Activated naive CD8-positive, alpha-beta T cell treated with anti-CD3 and anti-CD28 coated beads, Interleukin-2, amount 50 U/mL, for 24 hours (primary cell): ENCODE measurements at regions not wholly inside any gene's neighbourhood (a gene's known extent, or its start where the extent isn't known, plus 50 kb on each side); places are given as distances from the start of the nearest gene placed in this dataset.

Experiments used
- ATAC-seq: fragments of 150-1000 bp; cut with Tn5 transposase; one replicate; pipeline ENCODE4 v1.10.0; 2021
- DNase-seq: peaks from one replicate; pipeline ENCODE4 v3.0.0; 2021
- H3K27ac Mint-ChIP-seq: one replicate; pipeline ENCODE4 v1.8.0; 2021; ENCODE audit warnings: mild to moderate bottlenecking, mixed read lengths
- H3K27me3 Mint-ChIP-seq: one replicate; pipeline ENCODE4 v1.8.0; 2021; ENCODE audit warnings: mixed read lengths
- H3K36me3 Mint-ChIP-seq: one replicate; pipeline ENCODE4 v1.8.0; 2021; ENCODE audit warnings: low read depth, mixed read lengths
- H3K4me1 Mint-ChIP-seq: one replicate; pipeline ENCODE4 v1.8.0; 2021; ENCODE audit warnings: mixed read lengths
- H3K4me3 Mint-ChIP-seq: one replicate; pipeline ENCODE4 v1.8.0; 2021; ENCODE audit warnings: mild to moderate bottlenecking, moderate library complexity, mixed read lengths
- H3K9me3 Mint-ChIP-seq: one replicate; pipeline ENCODE4 v1.8.0; 2021; ENCODE audit warnings: mixed read lengths

DNA sequence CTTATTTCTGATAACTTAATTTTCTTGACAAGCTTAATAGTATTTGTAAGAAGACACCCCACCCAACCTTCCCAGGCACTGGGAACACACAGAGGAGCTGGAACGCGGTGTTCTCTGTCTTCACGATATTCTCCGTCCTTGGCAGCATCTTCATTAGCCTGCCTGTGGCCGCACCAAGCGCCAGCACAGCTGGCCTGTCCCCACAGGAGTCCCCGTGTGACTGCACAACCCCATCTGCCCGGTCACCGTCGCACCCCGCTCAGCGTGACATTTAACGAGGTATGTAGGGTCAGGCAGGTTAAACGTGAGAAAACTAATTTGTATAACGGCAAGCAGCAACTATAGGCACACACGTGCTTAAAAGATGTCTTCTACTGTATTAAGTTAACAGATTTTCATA, 293.3 kb downstream of the BRD1 start:
- ATAC-seq (no peak), DNase-seq (no peak)
- no peak overlapping the region for H3K4me3 Mint-ChIP-seq
- no peaks in the 10 kb centered on the region for H3K4me1 Mint-ChIP-seq
- no peaks in the 10 kb centered on the region for H3K9me3 Mint-ChIP-seq
- H3K27ac Mint-ChIP-seq: no peak overlapping the region
- no peaks in the 10 kb centered on the region for H3K36me3 Mint-ChIP-seq
- H3K27me3 Mint-ChIP-seq: no peaks in the 10 kb centered on the region

DNA sequence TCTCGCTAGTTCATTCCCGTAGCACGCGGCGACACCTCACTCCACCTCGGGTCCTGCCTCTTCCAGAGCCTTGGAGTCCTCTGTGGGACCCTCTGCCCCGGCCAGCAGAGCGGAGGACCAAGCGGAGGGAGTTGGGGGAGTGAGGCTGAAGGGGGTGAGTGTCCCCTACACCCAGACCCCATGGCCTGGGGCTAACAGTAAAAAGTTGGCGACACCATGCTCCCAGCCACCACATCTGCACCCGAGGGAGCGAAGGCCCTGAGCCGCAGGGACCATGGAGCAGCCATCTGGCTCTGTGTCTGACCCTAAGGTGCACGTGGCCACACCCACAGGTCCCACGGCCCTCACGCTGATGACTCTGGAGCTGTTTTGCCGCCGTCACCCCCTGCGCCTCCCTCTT, 293.8 kb downstream of the BRD1 start:
- H3K9me3 Mint-ChIP-seq: no peaks in the 10 kb centered on the region
- H3K27me3 Mint-ChIP-seq: no peaks in the 10 kb centered on the region
- H3K36me3 Mint-ChIP-seq: no peaks in the 10 kb centered on the region
- ATAC-seq: no peak
- DNase-seq: no peak
- H3K4me3 Mint-ChIP-seq: no peak overlapping the region
- no peak overlapping the region for H3K27ac Mint-ChIP-seq
- H3K4me1 Mint-ChIP-seq: no peaks in the 10 kb centered on the region

DNA sequence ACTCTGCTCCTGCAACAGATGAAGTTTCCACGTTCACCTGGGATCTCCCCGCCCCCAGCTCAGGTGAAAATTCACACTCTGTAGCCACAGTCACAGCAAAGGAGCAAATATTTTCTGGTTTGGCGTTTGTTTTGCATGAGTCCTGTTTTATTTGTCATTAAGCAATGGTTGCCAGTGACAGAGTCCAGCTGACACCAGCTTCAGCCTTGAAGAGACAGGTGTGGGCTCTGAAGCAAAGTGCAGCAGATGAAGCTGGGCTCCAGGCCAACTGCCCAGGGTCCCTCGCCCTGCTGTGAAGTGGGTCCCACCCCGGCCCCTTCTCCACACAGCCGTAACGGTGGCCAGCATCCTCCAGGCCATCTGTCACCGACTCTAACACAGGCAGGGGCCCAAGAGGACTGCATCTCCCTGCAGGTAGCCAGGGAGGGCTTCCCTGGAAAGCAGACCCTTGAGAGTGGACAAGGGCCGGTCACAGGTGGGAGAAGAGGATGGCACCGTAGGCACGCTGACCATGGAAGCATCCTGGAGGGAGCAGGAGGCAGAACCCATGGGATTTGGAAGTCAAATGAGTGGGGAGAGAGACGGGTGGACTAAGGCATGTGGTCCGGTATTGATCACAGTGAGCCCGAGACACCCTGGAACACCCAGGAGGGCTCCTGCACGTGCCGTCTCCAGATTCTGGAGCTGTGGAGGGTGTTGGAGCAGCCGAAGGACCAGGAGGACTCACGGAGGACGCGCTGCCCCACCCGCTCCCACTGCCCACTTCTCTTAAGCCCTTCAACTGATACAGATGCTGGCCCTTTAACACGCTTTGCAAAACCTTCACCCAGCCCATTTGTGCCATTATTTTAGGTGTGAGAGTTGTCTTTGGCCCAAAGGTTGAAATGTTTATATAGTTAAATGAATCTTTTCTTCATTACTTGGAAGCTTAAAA, 294.5 kb downstream of the BRD1 start:
- Mint-ChIP-seq H3K27ac (no peak overlapping the region), H3K36me3 (no peaks in the 10 kb centered on the region)
- no peak for DNase-seq

DNA sequence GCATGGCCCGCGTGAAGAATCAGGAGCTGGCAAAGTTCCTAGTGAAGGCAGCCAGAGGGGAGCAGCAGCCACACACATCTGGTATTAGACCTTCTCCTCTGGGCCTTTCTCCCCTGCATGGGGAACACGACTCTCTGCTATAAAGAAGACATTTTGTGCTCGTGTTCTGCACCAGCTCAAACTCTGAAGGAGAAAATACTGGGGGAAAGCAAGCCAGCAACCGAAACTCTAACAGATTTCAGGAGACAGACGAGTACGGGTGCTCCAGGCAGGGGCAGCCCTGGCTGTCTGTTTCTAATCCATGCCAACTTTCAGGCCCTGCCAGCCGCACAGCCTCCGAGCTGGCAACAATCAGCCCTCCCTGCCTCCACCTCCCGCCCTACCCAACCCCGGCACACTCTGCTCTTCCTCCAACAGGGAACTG, 296.3 kb downstream of the BRD1 start:
- no peak overlapping the region for H3K4me3 Mint-ChIP-seq
- H3K27ac Mint-ChIP-seq: no peak overlapping the region
- no peaks in the 10 kb centered on the region for H3K4me1 Mint-ChIP-seq
- ATAC-seq (no peak), DNase-seq (no peak)
- H3K27me3 Mint-ChIP-seq: no peaks in the 10 kb centered on the region
- no peaks in the 10 kb centered on the region for H3K9me3 Mint-ChIP-seq
- no peaks in the 10 kb centered on the region for H3K36me3 Mint-ChIP-seq

More for the DNA sequence above, 294.5 kb downstream of the BRD1 start:
- ATAC-seq: no peak
- H3K4me3 Mint-ChIP-seq: no peak overlapping the region
- no peaks in the 10 kb centered on the region for H3K4me1 Mint-ChIP-seq
- H3K27me3 Mint-ChIP-seq: no peaks in the 10 kb centered on the region
- no peaks in the 10 kb centered on the region for H3K9me3 Mint-ChIP-seq

DNA sequence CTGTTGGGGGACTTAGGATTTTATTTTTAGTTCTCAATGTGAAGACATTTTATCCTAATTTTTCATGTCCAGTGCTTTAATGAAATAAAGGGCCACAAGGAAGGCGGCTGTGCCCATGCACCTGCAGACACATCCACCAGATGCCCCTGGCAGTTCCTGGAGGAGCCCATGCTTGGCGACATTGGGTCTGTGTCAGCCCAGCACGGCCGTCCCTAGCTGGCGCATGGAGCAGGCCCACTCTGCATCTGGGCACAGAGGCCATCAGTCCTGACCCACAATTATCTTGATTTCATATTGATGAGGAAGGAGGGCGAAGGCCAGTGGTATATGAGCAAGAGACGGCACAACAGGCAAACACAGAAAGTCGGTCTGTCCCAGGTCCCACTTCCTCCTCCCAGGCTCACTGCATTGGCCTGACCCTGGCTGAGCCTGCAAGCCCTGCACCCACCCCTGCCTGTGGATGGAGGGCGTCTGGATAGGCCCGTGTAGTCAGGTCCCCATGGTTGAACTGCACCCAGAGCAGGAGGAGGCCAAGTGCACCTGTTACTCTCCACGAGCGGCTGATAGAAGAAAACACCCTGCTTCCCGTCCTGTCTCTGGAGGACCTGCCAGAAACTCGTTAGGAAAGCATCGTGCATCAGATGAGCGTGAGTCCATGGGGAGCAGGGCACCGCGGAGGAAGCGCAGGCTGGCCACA, 296.9 kb downstream of the BRD1 start:
- Mint-ChIP-seq H3K9me3 (no peaks in the 10 kb centered on the region), H3K27me3 (no peaks in the 10 kb centered on the region), H3K36me3 (no peaks in the 10 kb centered on the region), H3K4me1 (no peaks in the 10 kb centered on the region), H3K27ac (no peak overlapping the region), H3K4me3 (no peak overlapping the region)
- ATAC-seq (no peak), DNase-seq (no peak)

DNA sequence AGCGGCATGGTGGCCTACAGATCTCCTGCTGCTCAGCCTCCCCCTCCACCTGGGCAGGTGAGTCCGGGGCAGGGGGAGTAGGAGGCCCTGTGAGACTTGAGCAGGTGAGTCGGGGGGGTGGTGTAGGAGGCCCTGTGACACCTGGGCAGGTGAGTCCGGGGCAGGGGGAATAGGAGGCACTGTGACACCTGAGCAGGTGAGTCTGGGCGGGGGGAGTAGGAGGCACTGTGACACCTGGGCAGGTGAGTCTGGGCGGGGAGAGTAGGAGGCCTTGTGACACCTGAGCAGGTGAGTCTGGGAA, 299.3 kb downstream of the BRD1 start:
- no peak for DNase-seq
- no peaks in the 10 kb centered on the region for H3K36me3 Mint-ChIP-seq
- H3K4me1 Mint-ChIP-seq: no peaks in the 10 kb centered on the region
- H3K4me3 Mint-ChIP-seq: no peak overlapping the region
- no peak for ATAC-seq
- H3K27me3 Mint-ChIP-seq: no peaks in the 10 kb centered on the region
- no peak overlapping the region for H3K27ac Mint-ChIP-seq
- no peaks in the 10 kb centered on the region for H3K9me3 Mint-ChIP-seq

DNA sequence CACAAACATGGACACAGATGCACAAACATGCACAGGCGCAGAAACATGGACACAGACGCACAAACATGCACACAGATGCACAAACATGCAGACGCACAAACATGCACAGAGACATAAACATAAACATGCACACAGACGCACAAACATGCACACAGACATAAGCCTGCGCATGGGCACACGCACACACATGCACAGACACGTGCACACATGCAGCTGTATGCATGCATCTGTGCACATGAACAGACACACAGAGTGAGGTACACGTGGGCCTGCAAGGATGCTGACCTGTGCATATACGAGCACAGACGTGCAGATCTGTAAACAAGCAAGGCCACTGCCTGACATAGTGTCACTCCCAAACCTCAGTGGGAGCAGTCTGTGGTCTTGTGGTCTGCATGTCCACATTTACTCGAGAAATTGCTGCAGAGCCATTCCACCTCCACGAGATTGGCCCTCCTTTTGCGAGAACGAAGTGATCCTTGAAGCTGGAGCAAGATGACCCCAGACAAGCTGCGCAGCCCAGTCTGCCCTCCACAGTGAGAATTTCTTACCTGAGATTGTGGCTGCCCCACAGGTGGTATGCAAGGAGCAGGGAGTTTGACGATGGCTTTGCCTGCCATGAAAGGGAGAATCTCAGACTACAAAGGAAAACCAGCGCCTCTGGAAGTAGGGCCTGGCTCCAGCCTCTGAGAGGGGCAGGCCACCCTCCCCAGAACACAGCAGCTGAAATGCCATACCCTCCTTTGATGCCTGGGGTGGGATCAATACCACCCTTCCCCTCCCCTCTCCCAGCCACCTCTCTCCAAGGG, 299.9 kb downstream of the BRD1 start:
- H3K9me3 Mint-ChIP-seq: no peaks in the 10 kb centered on the region

DNA sequence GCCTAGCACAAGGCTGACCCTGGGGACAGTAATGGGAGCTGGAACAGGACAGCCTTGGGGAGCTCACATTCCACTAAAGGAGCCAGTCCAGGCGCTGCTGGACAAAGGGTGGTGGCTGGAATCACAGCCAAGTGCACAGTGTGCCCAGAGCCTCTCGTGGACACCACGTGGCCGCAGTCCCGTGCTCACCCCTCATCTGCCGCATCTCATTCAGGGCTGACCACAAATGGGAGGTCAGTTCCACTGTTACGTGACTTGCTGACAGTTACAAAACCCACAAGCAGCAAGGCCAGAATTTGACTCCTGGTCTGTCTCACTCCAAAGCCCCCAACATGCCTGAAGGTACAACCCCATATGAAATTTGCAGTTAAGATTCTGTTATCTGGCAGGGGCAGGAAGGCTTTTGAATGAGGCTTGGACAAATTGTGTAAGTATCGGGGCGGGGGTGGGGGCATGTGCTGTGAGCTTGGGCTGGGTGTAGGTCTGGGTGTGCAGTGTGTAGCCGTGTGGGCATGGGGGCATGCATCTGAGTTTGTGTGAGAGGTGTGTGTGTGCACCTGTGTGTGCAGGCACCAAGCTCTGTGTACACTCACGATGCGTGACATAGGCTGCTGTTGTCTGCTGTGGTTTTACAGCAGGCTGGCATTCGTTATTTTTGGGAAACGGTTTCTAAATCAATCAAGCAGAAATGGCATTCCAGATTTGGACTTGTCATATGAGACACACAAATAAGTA, 301.7 kb downstream of the BRD1 start:
- Mint-ChIP-seq H3K27me3 (no peaks in the 10 kb centered on the region), H3K27ac (no peak overlapping the region), H3K4me3 (no peak overlapping the region), H3K4me1 (no peaks in the 10 kb centered on the region), H3K36me3 (no peaks in the 10 kb centered on the region), H3K9me3 (no peaks in the 10 kb centered on the region)
- DNase-seq (no peak), ATAC-seq (no peak)

More for the DNA sequence above, 299.9 kb downstream of the BRD1 start:
- Mint-ChIP-seq H3K27ac (no peak overlapping the region), H3K36me3 (no peaks in the 10 kb centered on the region), H3K4me3 (no peak overlapping the region), H3K4me1 (no peaks in the 10 kb centered on the region), H3K27me3 (no peaks in the 10 kb centered on the region)
- ATAC-seq (no peak), DNase-seq (no peak)

DNA sequence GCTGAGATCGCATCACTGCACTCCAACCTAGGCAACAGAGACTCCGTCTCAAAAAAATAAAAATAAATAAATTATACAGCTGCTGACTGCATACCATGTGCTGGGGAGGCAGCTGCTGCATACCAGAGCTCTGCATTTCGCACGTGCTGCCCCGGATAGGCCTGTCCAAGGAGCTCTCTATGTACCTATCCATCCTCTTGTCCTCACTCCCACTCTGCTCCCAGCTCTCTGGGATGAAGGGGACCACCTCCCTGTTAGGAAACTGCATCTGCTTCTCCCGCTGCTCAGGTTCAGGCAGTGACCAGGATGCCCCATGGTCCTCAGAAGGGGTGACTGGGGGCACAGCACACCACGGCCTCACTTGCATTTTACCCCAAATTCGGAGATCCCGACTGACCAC, 302.3 kb downstream of the BRD1 start:
- no peaks in the 10 kb centered on the region for H3K9me3 Mint-ChIP-seq
- H3K27me3 Mint-ChIP-seq: no peaks in the 10 kb centered on the region
- H3K4me3 Mint-ChIP-seq: no peak overlapping the region
- no peak overlapping the region for H3K27ac Mint-ChIP-seq
- no peaks in the 10 kb centered on the region for H3K36me3 Mint-ChIP-seq
- H3K4me1 Mint-ChIP-seq: no peaks in the 10 kb centered on the region
- ATAC-seq (no peak), DNase-seq (no peak)

DNA sequence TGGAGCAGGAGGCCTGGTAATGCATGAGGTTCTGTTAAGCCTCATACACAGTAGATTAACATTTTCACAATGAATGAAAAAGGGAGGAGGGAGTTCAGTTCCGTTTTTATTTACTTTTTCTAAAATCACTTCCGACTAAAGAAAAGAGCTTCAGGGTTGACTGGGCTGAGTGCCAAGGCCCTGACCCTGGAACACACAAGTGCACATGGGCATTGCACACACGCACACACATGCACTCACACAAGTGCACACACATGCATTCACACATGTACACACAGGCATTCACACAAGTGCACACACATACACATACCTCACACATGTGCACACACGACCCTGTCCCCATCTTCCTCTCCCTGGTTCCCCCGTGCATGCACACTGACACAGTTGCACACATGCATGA, 303.3 kb downstream of the BRD1 start:
- ATAC-seq (no peak), DNase-seq (no peak)
- Mint-ChIP-seq H3K27ac (no peak overlapping the region), H3K27me3 (no peaks in the 10 kb centered on the region), H3K4me1 (no peaks in the 10 kb centered on the region), H3K4me3 (no peak overlapping the region), H3K9me3 (no peaks in the 10 kb centered on the region), H3K36me3 (no peaks in the 10 kb centered on the region)

DNA sequence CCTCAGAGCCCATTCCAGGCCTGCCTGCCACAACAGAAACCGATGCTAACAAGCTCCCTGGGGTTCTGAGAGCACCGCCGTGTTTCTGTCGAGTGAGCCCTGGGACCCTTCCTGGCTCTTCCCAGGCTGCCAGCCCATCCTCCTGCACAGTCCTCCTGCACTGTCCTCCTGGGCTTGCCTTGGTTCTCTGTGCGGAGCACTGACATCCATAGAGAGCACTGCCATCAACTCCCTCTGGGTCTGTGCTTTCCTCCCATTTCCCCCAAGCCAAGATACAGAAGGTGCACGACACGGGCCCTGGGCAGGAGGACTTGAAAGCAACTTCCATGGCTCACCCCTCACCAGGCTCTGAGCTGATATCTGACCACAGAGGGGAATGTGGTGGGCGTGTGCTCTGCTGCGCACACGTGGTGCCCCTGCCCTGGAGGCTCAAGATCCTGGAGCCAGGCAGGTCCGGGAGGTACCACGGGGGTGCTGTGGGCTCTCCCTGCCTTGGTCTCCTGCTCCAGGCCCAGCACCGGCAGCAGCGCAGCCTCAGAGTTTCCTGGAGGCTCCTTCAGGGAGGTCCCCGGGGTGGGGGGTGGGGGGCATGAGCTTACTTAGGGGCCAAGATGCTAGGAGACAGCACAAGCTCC, 304.2 kb downstream of the BRD1 start:
- Mint-ChIP-seq H3K4me3 (no peak overlapping the region), H3K36me3 (no peaks in the 10 kb centered on the region), H3K4me1 (no peaks in the 10 kb centered on the region), H3K27me3 (no peaks in the 10 kb centered on the region), H3K27ac (no peak overlapping the region), H3K9me3 (no peaks in the 10 kb centered on the region)
- ATAC-seq (no peak), DNase-seq (no peak)

DNA sequence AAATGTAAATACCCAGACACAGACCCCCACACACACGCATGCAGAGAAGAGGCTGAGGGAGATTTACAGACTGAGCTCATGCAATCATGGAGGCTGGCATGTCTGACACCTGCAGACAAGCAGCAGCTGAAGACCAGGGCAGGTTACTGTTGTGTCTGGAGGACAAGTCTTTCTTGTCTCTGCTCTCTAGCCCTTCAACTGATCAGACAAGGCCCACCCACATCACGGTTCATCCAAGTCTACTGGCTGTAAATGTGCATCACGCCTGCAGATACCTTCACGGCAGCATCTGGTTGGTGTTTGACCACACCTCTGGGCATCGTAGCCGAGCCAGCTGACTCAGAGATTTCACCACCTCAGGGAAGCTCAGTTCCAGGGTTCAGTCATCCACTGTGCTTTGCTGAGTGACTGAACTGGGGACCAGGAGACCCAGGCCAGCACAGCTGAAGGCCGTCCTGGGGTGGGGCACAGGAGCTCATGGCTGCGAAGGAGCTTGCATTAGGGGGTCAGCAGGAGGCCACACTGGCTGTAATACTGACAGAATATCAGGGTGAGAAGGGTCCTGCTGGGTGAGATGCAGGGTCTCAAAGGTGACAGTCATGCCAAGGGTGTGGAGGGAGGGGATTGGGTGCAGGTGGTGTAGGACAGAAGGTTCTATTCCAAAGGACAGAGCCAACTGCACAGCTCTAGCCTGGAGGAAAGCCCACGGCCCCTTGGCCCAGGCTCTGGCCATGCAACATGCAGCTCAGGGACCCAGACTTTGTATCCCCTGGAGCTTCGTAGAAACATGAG, 304.9 kb downstream of the BRD1 start:
- no peaks in the 10 kb centered on the region for H3K36me3 Mint-ChIP-seq

DNA sequence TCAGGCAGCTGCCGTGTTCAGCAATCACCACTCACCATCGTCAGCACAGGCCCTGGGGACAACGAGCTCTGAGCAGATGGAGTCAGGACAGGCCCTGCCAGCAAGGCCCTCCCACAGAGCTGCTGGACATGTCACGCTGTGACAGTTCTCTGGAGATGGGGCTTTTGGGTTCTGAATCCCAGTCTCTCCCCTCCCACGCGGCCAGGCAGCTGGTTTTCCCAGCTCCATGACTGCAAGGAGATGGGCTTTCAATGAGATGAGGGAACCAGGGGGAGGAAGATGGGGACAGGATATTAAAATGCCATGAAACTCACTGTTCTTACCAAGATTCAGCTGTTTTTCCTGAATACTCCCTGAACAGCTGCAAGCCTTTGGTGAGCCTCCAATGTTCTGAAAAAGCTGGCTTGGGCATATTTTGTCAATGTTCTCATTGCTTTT, 305.9 kb downstream of the BRD1 start:
- Mint-ChIP-seq H3K36me3 (no peaks in the 10 kb centered on the region), H3K9me3 (no peaks in the 10 kb centered on the region), H3K27me3 (no peaks in the 10 kb centered on the region), H3K4me3 (no peak overlapping the region), H3K27ac (no peak overlapping the region), H3K4me1 (no peaks in the 10 kb centered on the region)
- ATAC-seq (no peak), DNase-seq (no peak)

More for the DNA sequence above, 304.9 kb downstream of the BRD1 start:
- H3K4me3 Mint-ChIP-seq: no peak overlapping the region
- H3K9me3 Mint-ChIP-seq: no peaks in the 10 kb centered on the region
- ATAC-seq (no peak), DNase-seq (no peak)
- no peaks in the 10 kb centered on the region for H3K4me1 Mint-ChIP-seq
- no peaks in the 10 kb centered on the region for H3K27me3 Mint-ChIP-seq
- H3K27ac Mint-ChIP-seq: no peak overlapping the region
